ENCODE measurements at regions not wholly inside any gene's neighbourhood (a gene's known extent, or its start where the extent isn't known, plus 50 kb on each side); places are given as distances from the start of the nearest gene placed in this dataset.

GRCh38 chr4:164345756-164346155 lies 408.2 kb upstream of the SMIM31 start:
- TF ChIP-seq REST (IDR thresholded peaks at IDR 0.05) (no peak), CTCF (IDR thresholded peaks at IDR 0.05) (no peak), POLR2A (IDR thresholded peaks at IDR 0.05; ENCODE audit: low read length) (no peak), PHF8 (IDR thresholded peaks at IDR 0.05; ENCODE audit: borderline replicate concordance, low read depth) (no peak), CHD4 (IDR thresholded peaks at IDR 0.05; ENCODE audit: borderline replicate concordance) (no peak), EP300 (IDR thresholded peaks at IDR 0.05) (no peak), USF2 (IDR thresholded peaks at IDR 0.05) (no peak), ZFP36 (IDR thresholded peaks at IDR 0.05; ENCODE audit: borderline replicate concordance, partially characterized antibody) (no peak)

All from A549 (cell line).